Globus pallidus (tissue), 1 donor: ENCODE measurements at regions not wholly inside any gene's neighbourhood (a gene's known extent, or its start where the extent isn't known, plus 50 kb on each side); places are given as distances from the start of the nearest gene placed in this dataset.
"Not testable (repeated sequence)": the region's sequence is repeated elsewhere in the genome, so short reads cannot be mapped to it uniquely, and the experiment has no call there.

Experiments
- DNase-seq: peaks from one replicate; pipeline ENCODE4 v3.0.0-alpha.2; 2015; ENCODE audit warnings: low spot score

- no peak for DNase-seq
Measured at GRCh38 chr16:64297863-64298600, 823.8 kb downstream of the CDH11 start.

GRCh38 chr16:64295466-64295865 lies 826.4 kb downstream of the CDH11 start:
- DNase-seq = no peak

DNA sequence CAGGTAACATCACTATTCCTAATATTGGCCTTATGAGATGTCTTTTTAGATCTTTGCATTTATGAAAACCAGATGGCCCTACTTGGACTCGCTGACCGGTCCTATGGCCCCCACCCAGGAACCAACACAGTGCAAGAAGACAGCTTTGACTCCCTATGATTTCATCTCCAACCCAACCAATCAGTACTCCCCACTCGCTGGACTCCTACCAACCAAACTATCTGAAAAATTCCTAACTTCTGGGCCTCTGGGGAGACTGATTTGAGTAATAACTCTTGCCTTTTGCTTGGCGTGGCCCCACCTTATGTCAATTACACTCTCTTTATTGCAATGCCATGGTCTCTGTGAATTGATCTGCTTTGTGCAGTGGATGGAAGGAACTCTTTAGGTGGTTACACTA lies 828.9 kb downstream of the CDH11 start:
- no peak for DNase-seq

GRCh38 chr16:64292161-64292560 lies 829.7 kb downstream of the CDH11 start:
- DNase-seq = no peak

DNA sequence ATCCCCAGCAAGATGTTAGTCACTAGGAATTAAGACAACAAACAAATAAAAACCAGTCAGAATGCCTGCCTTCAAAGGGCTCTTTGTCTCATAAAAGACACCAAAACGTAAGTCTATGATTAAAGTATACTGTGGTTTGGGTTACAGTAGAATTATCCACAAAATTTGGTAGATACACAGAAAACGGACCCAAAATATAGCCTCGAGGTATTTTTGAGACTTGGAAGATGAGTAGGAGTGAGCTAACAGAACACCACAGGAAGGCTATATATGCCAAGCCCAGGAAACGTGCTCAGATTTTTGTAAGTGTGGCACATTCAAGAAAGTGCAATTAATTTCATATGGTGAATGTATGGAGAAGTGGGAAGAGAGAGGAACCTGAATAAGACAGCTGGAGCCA lies 831.4 kb downstream of the CDH11 start:
- DNase-seq = no peak

- no peak for DNase-seq
Measured at GRCh38 chr16:64287655-64288528, 834.0 kb downstream of the CDH11 start.

GRCh38 chr16:64282181-64282580 lies 839.7 kb downstream of the CDH11 start:
- no peak for DNase-seq

GRCh38 chr16:64280317-64280716 lies 841.5 kb downstream of the CDH11 start:
- DNase-seq = no peak

GRCh38 chr16:64278196-64278595 lies 843.7 kb downstream of the CDH11 start:
- DNase-seq = no peak

- DNase-seq = no peak
Measured at GRCh38 chr16:64276646-64277045, 845.2 kb downstream of the CDH11 start.

DNA sequence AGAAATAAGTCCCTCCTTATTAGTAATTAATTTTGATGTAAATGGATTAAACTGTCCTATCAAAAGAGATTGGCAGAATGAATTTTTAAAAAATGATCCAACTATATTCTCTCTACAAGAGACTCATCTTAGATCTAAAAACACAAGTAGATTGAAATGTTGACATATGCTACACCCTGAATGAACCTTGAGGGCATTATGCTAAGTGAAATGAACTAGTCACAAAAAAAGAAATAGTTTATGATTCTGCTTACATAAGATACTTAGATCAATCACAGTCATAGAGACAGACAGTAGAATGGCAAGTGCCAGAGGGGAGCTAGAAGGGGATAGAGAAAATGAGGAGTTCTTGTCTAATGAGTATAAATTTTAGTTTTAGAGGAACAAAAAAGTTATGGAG lies 849.8 kb downstream of the CDH11 start:
- no peak for DNase-seq

GRCh38 chr16:64269756-64270155 lies 852.1 kb downstream of the CDH11 start:
- DNase-seq = no peak

DNA sequence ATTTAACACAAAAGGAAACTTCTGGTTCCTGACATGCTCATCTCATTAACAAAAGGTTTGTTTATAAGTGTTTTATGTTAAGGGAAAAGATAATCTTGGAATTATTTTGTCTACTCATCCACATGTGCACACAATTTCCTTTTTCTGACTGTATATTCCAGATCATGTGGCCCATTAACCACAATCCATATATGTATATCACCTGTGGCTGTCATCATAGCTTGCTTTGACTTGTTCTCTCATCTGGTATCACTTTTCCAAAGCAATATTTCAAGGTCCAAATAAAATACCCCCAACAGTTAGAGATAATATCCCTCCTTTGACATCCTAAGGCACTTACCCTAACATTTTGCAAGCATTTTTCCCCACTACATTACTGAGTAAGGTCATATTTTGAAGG lies 856.1 kb downstream of the CDH11 start:
- DNase-seq = no peak

- not testable (repeated sequence) for DNase-seq
Measured at GRCh38 chr16:64260631-64261401, 861.0 kb downstream of the CDH11 start.

DNA sequence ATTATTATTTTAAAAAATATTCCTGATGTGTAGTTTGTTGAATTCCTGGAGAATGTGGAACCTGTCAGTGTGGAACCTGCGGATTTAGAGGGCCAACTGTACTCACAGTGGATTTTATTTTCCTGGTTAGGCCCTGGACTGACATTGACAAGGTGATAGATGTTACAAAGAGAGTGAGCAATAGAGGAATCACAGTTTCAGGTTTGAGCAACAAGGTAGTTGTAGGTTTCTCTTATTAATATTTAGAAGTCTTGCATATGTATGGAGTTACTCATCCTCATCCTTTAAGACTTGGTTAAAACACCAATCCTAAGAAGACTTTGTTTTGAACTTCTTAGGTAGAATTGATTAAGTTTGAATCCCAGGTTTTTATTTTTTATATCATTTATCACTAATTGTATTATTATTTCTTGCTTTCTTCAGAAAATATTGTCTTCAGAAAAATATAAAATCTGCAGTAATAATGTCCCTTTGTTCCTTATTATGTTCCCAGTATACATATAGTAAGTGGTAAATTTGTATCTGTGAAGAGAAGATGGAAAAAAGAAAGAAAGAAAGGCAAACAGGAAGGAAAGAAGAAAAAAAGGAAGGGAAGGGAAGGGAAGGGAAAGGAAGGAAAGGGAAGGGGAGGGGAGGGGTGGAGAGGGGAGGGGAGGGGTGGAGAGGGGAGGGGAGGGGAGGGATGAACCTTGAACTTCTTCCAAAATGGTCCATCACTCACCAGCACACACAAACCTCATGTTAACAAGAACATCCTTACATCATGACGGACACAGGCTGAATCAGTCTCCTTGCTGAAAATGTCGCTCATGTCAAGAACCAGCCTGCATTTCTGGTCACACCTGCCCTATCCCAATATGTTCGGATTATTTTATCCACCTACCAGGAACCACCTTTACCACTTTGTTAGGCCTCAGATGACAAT lies 867.2 kb downstream of the CDH11 start:
- no peak for DNase-seq

GRCh38 chr16:64253525-64253924 lies 868.3 kb downstream of the CDH11 start:
- no peak for DNase-seq

DNA sequence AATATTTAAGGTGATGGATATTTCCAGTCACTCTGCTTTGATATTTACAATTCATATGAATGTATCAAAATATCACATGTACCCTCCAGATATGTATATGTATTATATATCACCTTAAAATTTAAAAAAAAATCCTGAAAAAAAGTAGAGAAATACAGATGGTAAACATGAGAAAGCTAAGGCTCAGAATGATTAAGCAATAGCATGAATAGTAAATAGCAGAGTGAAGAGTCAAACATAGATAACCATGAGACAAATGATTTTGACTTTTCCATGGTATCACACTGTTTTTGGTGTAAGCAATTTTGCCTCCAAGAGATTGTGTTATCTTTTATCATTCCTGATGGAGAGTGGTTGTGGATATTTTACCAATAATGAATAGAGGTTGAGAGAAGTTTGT lies 868.8 kb downstream of the CDH11 start:
- DNase-seq = no peak

GRCh38 chr16:64251742-64252141 lies 870.1 kb downstream of the CDH11 start:
- no peak for DNase-seq

- DNase-seq = no peak
Measured at GRCh38 chr16:64250866-64251265, 871.0 kb downstream of the CDH11 start.

GRCh38 chr16:64242492-64242891 lies 879.4 kb downstream of the CDH11 start:
- no peak for DNase-seq

DNA sequence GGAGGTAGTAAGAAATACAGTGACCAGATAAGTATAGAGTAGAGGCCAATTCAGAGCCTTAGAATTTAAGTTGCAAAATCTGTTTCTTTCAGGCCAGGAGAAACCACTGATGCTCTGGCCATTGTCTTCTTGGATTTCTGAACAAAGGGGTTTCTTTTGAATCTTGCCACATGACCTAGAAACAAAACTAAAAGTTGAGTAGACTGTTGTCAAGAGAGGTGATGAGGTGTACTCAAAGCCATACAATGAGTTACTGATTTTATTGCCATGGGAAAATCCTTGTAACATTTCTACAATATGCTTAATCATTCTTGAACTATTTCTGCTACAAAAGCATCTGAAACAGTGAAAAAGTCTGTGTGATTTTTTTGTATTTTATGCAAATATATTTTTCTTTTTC lies 881.3 kb downstream of the CDH11 start:
- DNase-seq = no peak

DNA sequence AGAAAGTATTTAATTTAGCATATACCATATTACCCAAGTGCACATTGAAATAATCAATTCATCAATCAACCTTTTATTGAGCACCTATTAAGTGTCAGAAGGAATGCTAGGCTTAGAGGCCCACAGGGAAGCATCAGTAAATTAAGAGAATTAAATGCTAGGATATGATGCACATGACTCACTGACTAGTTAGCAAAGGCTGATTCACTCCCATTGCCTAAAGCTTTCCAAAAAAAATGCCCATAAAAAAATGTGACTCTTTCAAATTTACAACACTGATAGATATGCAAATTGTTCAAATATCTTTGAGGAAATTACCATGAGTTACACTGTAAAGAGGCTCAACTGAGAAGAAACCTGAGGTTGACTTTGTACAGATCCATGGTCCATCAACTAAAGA lies 883.3 kb downstream of the CDH11 start:
- DNase-seq = no peak
